IPS-NIHi11 (cell line): ENCODE measurements at regions not wholly inside any gene's neighbourhood (a gene's known extent, or its start where the extent isn't known, plus 50 kb on each side); places are given as distances from the start of the nearest gene placed in this dataset.

Experiments
- DNase-seq: peaks from one replicate; pipeline ENCODE4 v3.0.0; 2012; ENCODE audit warnings: mixed read lengths, low spot score

GRCh38 chr2:128401680-128402079 is 83.0 kb upstream of the HS6ST1 start:
- DNase-seq = no peak

- DNase-seq = no peak
Measured at GRCh38 chr2:128402911-128403670, 84.4 kb upstream of the HS6ST1 start.

GRCh38 chr2:128403814-128404708 is 85.4 kb upstream of the HS6ST1 start:
- no peak for DNase-seq

- DNase-seq = no peak
Measured at GRCh38 chr2:128404709-128405466, 86.2 kb upstream of the HS6ST1 start.

GRCh38 chr2:128405467-128405900 is 86.8 kb upstream of the HS6ST1 start:
- DNase-seq = no peak

GRCh38 chr2:128405981-128406613 is 87.4 kb upstream of the HS6ST1 start:
- DNase-seq = no peak

GRCh38 chr2:128406736-128407554 is 88.3 kb upstream of the HS6ST1 start:
- DNase-seq = no peak

GRCh38 chr2:128408349-128409305 is 90.0 kb upstream of the HS6ST1 start:
- no peak for DNase-seq

GRCh38 chr2:128409326-128410034 is 90.8 kb upstream of the HS6ST1 start:
- DNase-seq = no peak

- DNase-seq = no peak
Measured at GRCh38 chr2:128410035-128410757, 91.5 kb upstream of the HS6ST1 start.

- no peak for DNase-seq
Measured at GRCh38 chr2:128410758-128411215, 92.1 kb upstream of the HS6ST1 start.

GRCh38 chr2:128411431-128411830 is 92.8 kb upstream of the HS6ST1 start:
- DNase-seq = no peak

- DNase-seq = no peak
Measured at GRCh38 chr2:128412181-128412871, 93.7 kb upstream of the HS6ST1 start.

- no peak for DNase-seq
Measured at GRCh38 chr2:128413014-128413717, 94.5 kb upstream of the HS6ST1 start.

- no peak for DNase-seq
Measured at GRCh38 chr2:128413718-128414341, 95.2 kb upstream of the HS6ST1 start.

- no peak for DNase-seq
Measured at GRCh38 chr2:128414351-128414750, 95.7 kb upstream of the HS6ST1 start.
